HG03097 (cell line): ENCODE measurements at regions not wholly inside any gene's neighbourhood (a gene's known extent, or its start where the extent isn't known, plus 50 kb on each side); places are given as distances from the start of the nearest gene placed in this dataset.
"Not testable (repeated sequence)": the region's sequence is repeated elsewhere in the genome, so short reads cannot be mapped to it uniquely, and the experiment has no call there.

Source experiments
- ATAC-seq: cut with Tn5 transposase; IDR thresholded peaks from one replicate; pipeline ENCODE4 v1.9.1; 2021; ENCODE audit not compliant: unreplicated experiment, low FRiP score

DNA sequence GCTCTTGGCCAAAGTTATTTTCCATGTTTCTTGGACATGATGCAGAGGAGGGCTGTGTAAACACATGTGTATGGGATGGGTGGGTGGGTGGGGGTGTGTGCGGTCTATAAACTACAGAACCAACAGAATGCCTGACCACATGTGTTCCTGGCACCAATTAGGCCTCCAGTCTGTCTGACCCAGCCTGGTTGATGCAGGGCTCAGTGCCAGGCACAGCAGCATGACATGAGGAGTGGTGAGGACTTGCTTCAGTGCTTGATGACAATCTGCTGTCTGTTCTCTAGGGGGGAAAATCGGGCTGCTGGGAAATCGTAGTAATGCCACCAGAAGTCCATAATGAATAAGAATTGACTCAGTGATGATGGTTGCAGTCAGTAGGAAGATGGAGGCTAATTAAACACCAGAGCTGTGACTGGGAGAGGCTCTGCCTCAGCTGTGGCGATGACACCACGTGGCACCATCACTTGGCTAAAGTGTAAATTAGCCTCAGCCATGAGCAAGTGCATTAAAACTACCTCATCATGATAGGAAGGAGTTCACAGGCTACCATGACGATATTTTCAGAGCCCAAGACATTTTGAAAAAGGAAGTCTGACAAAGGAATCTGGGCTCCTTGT, 260.1 kb upstream of the PODXL start:
- ATAC-seq: no peak

DNA sequence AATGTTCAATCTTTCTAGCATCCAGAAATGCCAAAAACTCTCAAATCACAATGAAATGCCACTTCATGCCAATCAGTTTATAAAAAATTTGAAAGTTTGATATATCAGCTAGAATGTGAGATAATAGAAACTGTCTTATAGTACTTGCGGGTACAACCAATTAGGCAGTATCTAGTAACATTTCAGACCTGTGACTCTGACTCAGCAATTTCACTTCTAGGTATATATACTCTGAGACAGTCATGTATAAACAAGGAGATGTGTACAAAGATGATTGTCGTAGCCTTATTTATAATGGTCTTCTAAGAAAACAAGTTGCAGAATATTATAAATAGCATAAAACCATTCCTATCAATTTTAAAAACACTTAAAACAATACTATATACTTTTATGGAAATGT, 252.3 kb upstream of the PODXL start:
- ATAC-seq: no peak

DNA sequence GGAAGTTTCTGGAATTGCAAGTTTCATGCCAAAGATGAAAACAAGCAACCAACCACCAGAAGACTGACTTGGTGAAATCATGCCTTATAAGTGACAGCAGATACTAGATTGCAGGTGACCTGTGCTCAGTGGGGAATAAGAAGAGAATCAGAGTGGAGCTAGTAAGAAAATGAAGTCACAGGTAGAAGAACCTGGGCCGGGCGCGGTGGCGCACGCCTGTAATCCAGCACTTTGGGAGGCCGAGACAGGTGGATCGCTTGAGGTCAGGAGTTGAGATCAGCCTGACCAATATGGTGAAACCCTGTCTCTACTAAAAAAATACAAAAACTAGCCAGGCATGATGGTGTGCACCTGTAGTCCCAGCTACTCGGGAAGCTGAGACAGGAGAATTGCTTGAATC, 251.7 kb upstream of the PODXL start:
- not testable (repeated sequence) for ATAC-seq

GRCh38 chr7:131803816-131804215, 247.4 kb upstream of the PODXL start:
- no peak for ATAC-seq

DNA sequence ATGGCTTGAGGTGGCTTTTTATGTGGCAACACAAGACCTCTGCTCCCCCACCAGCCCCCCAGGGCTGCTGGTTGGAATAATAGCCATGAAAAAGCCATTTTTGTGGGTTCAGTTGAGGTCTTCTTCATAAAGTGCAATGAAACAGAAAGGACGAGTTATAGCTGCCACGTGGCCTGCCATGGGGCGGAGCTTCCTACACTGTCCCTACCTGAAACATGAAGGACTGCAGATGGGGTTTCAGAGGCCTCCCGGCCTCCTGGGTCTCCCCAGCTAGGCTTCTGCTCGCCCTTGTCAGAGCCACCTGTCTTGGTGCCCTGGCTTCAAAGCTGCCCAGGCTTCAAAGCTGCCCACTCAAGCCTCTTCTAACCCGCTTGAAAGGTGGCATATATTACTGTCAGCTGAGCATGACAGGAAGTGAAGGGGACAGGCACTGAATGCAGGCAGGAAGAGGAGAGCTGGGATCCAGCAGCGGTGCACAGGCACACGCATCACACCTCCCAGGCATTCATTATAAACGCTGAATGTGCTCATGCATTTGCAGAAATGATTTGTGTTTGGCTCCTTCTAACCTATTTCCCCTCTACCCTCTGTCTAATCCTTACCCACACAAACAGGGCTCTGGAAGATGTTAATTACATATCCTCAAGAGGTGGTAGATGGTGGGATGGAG, 245.9 kb upstream of the PODXL start:
- ATAC-seq: no peak

DNA sequence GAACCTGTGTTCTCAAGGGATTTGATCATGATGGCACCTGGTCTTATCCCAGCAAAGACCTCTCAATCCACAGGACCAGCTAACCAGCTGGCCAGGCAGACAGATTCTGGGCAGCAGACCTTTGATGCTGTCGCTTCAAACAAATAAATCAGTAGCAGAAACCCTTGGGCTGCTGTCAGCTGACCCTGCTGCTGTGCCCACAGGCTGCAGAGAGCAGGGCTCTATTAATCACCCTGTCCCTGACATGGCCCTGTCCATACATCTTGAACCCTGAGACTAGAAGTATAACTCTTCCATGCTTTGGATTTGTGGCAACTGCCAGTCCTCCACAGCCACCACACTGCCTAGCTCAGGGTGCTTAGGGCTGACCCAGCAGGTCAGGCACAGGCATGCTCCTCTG, 244.1 kb upstream of the PODXL start:
- ATAC-seq: no peak

- ATAC-seq: no peak
Measured at GRCh38 chr7:131800008-131800407, 243.6 kb upstream of the PODXL start.

DNA sequence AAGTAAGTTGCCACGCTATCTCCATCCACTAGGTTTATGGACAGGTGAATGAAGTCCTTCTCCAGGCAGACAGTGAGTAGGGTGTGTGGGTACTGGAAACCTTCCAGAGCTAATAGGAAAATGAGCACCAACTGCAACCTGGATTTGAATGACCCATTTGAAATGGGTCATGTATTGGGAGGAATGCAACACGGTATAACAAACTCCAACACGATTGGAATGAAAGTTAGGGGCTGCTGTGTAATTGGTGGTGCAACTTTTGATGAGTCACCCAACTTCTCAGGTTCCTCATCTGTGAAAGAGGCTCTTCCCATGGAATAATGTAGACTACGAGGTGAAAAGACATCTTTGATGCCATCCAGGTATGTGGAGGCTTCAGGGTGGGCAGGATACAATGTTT, 241.4 kb upstream of the PODXL start:
- ATAC-seq: no peak

- no peak for ATAC-seq
Measured at GRCh38 chr7:131795400-131795799, 239.0 kb upstream of the PODXL start.

DNA sequence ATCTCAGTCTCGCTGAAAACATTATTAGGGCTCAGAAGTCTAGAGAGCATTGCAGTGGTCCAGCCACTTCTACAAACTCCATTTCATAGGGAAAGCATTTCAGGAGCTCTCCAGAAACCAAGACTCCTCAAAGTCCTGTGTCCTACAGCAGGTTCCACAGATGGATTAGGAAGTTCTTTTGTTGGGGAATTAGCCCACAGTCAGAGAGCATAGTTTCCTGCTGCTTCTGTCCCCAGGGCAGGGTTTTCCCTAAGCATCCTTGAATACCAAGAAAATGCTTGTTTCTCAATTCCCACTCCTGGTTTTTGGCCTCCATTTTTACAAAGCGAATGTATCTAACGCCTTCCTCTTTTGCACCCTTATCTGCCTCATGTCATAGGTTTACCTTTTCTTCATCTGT, 235.9 kb upstream of the PODXL start:
- no peak for ATAC-seq

DNA sequence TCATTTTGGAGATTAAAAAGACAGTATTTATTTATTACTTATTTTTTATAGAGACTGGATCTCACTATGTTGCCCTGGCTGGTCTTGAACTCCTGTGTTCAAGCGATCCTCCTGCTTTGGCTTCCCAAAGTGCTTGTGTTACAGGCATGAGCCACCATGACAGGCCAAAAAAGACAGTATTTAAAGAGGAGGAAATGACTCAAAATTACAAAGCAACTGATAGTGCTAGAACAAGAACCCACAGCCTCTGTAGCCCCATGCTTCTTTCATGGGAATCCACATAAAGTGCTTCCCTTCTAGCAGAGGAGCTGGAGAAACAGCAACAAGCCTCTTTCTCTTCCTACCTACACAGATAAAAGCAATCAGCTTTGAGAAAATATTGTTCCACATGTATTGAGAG, 230.7 kb upstream of the PODXL start:
- ATAC-seq: no peak

DNA sequence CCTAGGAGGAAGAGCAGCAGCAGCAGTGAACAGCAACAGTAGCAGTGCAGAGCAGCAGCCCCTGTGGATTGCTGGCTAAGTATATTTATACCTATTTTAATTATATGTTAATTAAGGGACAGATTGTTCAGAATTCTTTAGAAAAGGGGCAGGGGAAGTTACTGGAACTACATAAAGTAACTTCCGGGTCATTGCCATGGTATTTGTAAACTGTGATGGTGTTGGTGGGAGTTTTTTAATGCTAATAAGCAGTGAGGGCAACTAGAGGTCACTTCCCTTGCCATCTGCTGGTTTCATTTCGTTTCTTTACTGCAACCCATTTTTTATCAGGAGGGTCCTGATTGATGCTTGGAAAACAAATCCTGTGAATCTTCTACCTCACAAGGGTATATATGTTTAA, 229.8 kb upstream of the PODXL start:
- ATAC-seq: no peak

GRCh38 chr7:131778601-131779000, 222.2 kb upstream of the PODXL start:
- no peak for ATAC-seq

GRCh38 chr7:131774419-131775220, 218.2 kb upstream of the PODXL start:
- no peak for ATAC-seq

- no peak for ATAC-seq
Measured at GRCh38 chr7:131773413-131773812, 217.0 kb upstream of the PODXL start.

DNA sequence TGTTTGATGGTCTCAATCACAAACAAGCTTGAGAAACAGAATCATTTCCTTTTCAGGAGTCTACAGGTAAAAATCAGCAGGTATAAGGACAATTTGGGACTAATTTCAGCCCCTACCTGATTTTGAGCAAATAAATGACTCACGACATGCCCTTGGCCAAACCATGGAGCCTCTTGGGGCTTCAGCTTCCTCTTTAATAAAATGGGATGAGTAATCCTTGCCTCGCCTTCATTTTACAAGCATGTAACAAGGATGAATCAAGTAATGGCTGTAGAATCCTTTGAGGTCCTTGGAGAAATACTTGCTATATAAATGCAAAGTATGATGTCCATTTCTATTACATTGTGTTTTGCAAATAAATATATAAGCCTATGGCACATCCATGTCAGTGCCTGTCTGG, 212.8 kb upstream of the PODXL start:
- no peak for ATAC-seq

DNA sequence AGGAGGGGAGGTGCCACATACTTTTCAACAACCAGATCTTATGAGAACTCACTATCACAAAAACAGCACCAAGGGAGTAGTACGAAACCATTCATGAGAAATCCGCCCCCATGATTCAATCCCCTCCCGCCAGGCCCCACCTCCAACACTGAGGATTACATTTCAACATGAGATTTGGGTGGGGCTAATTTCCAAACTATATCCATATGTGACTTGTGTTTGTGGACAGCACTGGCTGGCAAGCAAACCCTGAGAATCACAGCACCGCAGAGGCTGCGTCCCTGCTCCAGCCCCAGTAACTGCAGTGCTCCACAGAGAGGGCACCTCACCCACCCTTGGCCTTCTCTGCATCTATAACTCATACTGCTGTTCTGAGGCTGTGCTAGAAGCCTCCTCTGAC, 211.2 kb upstream of the PODXL start:
- ATAC-seq: no peak

DNA sequence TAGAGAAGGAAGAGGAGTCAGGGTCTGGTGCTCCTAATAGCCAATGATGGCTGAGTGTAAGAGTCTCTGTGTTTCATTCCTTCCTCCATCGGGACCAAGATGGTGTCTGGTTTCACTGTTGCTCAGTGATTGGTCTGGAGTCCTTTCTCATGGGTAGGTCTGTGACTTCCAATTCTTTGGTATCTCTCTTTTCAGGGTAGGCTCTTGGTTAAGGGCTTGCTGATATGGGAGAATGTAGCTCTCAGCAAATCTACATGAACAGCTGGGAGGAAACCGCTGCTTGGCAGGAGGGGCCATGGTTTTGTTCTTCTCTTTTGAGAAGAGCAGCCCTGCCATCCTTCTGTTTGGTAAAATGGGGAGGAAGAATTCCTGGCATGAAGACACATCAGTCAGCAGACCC, 209.1 kb upstream of the PODXL start:
- no peak for ATAC-seq

DNA sequence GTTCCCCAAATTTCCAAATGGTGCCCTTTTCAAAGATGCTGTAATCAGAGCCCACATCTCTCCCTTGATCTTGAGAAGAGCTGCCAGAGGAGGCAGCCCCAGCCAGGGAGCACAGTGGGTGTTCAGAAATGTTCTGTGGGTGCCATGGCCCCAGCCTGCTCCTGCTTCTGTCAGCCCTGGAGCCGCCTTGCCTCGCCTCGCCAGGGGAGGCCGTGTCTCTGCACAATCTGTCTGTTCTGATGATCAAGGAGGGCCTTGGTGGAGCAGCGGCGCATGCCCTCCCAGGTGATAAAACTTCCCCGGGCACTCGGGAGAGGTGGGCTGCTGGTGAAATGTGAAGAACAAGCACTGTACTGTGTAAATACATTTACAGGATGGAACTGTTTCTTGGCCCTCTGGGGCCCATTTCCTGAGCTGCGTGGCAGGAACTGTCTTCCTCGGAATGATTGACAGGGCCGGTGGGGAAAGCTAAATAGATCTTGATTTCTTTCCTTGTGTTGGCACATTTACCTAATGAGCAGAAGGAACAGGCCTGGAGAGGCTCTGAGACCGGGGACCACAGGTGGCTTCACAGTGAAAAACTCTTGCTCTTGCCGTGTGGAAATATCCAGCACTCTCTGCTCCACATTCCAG, 207.8 kb upstream of the PODXL start:
- no peak for ATAC-seq

GRCh38 chr7:131762753-131763152, 206.3 kb upstream of the PODXL start:
- no peak for ATAC-seq

- not testable (repeated sequence) for ATAC-seq
Measured at GRCh38 chr7:131755801-131756200, 199.4 kb upstream of the PODXL start.
